ENCODE measurements at regions not wholly inside any gene's neighbourhood (a gene's known extent, or its start where the extent isn't known, plus 50 kb on each side); places are given as distances from the start of the nearest gene placed in this dataset.

- DNase-seq: no peak
- Histone ChIP-seq H3K27me3 (no peaks in the 10 kb centered on the region), H3K27ac (no peak overlapping the region), H3K36me3 (no peaks in the 10 kb centered on the region), H3K9me3 (no peaks in the 10 kb centered on the region), H3K4me1 (ENCODE audit: insufficient read depth) (no peaks in the 10 kb centered on the region), H3K4me3 (no peak overlapping the region)
- TF ChIP-seq EP300 (IDR thresholded peaks at IDR 0.05) (no peak), CTCF (IDR thresholded peaks at IDR 0.05) (no peak), POLR2A (IDR thresholded peaks at IDR 0.05) (no peak)
- intact Hi-C loops (cut with DNase I): no loop called here
- WGBS, 3 donors: 89 to 90% (median 89%) methylated on average over 6 of the region's 6 CpGs
Measured at GRCh38 chr17:72496461-72496860, 375.6 kb downstream of the SOX9 start.

- 79 to 85% (median 80%) methylated on average over 3 of the region's 3 CpGs for WGBS, 3 donors
- no peaks in the 10 kb centered on the region for H3K36me3 ChIP-seq
- H3K27me3 ChIP-seq: no peaks in the 10 kb centered on the region
- DNase-seq: no peak
- no peak for TF ChIP-seq CTCF (IDR thresholded peaks at IDR 0.05)
- TF ChIP-seq EP300 (IDR thresholded peaks at IDR 0.05): no peak
- TF ChIP-seq POLR2A (IDR thresholded peaks at IDR 0.05): no peak
- intact Hi-C loops (cut with DNase I): no loop called here
- no peaks in the 10 kb centered on the region for H3K4me1 ChIP-seq (ENCODE audit: insufficient read depth)
- H3K4me3 ChIP-seq: no peak overlapping the region
- H3K27ac ChIP-seq: no peak overlapping the region
- H3K9me3 ChIP-seq: no peaks in the 10 kb centered on the region
Measured at GRCh38 chr17:72497915-72498314, 377.1 kb downstream of the SOX9 start.

- no peak overlapping the region for H3K27ac ChIP-seq
- no peaks in the 10 kb centered on the region for H3K27me3 ChIP-seq
- no peaks in the 10 kb centered on the region for H3K4me1 ChIP-seq (ENCODE audit: insufficient read depth)
- WGBS, 3 donors: 38 to 63% (median 47%) methylated on average over 4 of the region's 4 CpGs
- DNase-seq: no peak
- intact Hi-C loops (cut with DNase I): no loop called here
- no peaks in the 10 kb centered on the region for H3K9me3 ChIP-seq
- TF ChIP-seq CTCF (IDR thresholded peaks at IDR 0.05) (no peak), POLR2A (IDR thresholded peaks at IDR 0.05) (no peak), EP300 (IDR thresholded peaks at IDR 0.05) (no peak)
- no peak overlapping the region for H3K4me3 ChIP-seq
- H3K36me3 ChIP-seq: no peaks in the 10 kb centered on the region
Measured at GRCh38 chr17:72498364-72499210, 377.8 kb downstream of the SOX9 start.

- Histone ChIP-seq H3K27me3 (no peaks in the 10 kb centered on the region), H3K27ac (no peak overlapping the region), H3K9me3 (no peaks in the 10 kb centered on the region), H3K4me3 (no peak overlapping the region), H3K36me3 (no peaks in the 10 kb centered on the region), H3K4me1 (ENCODE audit: insufficient read depth) (no peaks in the 10 kb centered on the region)
- no peak for DNase-seq
- intact Hi-C loops (cut with DNase I): no loop called here
- no peak for TF ChIP-seq EP300 (IDR thresholded peaks at IDR 0.05)
- TF ChIP-seq CTCF (IDR thresholded peaks at IDR 0.05): no peak
- no peak for TF ChIP-seq POLR2A (IDR thresholded peaks at IDR 0.05)
- 81 to 86% (median 84%) methylated on average over 28 of the region's 28 CpGs for WGBS, 3 donors
Measured at GRCh38 chr17:72501404-72502370, 380.9 kb downstream of the SOX9 start.

Measured in ovary (tissue), 7 donors.